Right cardiac atrium (tissue), 5 donors: ENCODE measurements at regions not wholly inside any gene's neighbourhood (a gene's known extent, or its start where the extent isn't known, plus 50 kb on each side); places are given as distances from the start of the nearest gene placed in this dataset.

Source experiments
- ATAC-seq, 2 donors: fragments of 200-7000 bp; cut with Tn5 transposase; one replicate each; pipeline versions ENCODE4 v1.8.0 to v1.9.1; 2020; ENCODE audit warnings: moderate library complexity in 2 of 2, mild to moderate bottlenecking in 1 of 2
- DNase-seq, 3 donors: peaks; one replicate each; pipeline ENCODE4 v3.0.0-alpha.2; 2020
- H3K27ac ChIP-seq: one replicate; pipeline ENCODE4 v1.5.1; 2013; ENCODE audit warnings: mild to moderate bottlenecking, low read length, control low read depth, moderate library complexity
- H3K27me3 ChIP-seq: one replicate; pipeline ENCODE4 v1.6.1; 2013; ENCODE audit not compliant: control insufficient read depth, insufficient read depth
- H3K4me1 ChIP-seq: one replicate; pipeline ENCODE4 v1.6.1; 2013; ENCODE audit warnings: low read length; ENCODE audit not compliant: control insufficient read depth, insufficient read depth
- H3K4me3 ChIP-seq: one replicate; pipeline ENCODE4 v1.5.1; 2013; ENCODE audit warnings: low read length, control low read depth
- H3K9me3 ChIP-seq: one replicate; pipeline ENCODE4 v1.6.1; 2013; ENCODE audit warnings: low read length; ENCODE audit not compliant: control insufficient read depth
- WGBS: extraction: QIAGEN DNeasy Blood & Tissue Kit; methylation state at CpG from one replicate; pipeline ENCODE4 v1.1.7; 2013; 5-methylcytosine and 5-hydroxymethylcytosine counted together
- intact Hi-C, 4 donors: fragments of 100-400 bp; cut with DNase I; formaldehyde crosslinking; loops; one replicate each; pipeline versions ENCODE4 v1.11.0 to v1.14.0; 2022 to 2023
- donor health status: healthy with polysubstance abuse.
- donor health status: DM: no; HTN: yes; CAD: no.
- donor health status: DM: no; HTN: no; CAD: no.
- donor health status: DM: no; HTN: yes; CAD: no; lungs with severe emphysema.
- donor health status: DM: yes; HTN: yes; CAD: no.

DNA sequence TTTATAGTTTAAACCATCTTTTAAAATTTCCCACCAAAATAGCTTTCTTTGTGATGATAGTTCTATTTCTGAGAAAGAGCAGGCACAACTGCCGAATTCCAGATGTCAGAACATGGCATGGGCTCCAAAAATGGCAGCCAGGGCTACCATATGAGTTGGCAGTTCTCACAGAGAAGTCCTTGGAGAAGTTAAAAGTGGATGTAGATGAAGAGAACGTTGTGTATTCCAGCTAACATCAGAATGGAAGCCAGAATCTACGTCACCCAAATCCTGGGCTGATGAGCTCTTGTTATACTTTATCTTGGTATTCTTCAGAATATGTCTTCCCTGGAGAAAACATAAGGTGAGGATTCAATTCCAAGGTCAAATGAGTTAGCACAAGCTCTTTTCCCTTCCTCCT is 66.9 kb upstream of the BASP1 start:
- H3K27me3 ChIP-seq, result no peaks in the 10 kb centered on the region
- intact Hi-C loops, result no loop called here
- peak in 1 of 3 donors; percentile 71 for DNase-seq
- peaks cover 11% of the 10 kb centered on the region for H3K9me3 ChIP-seq
- 62% methylated on average over 3 of the region's 3 CpGs for WGBS
- no peak overlapping the region for H3K4me3 ChIP-seq
- H3K27ac ChIP-seq, result no peak overlapping the region
- ATAC-seq, result peak in 1 of 2 donors; percentile 72
- H3K4me1 ChIP-seq, result peaks cover 2% of the 10 kb centered on the region

DNA sequence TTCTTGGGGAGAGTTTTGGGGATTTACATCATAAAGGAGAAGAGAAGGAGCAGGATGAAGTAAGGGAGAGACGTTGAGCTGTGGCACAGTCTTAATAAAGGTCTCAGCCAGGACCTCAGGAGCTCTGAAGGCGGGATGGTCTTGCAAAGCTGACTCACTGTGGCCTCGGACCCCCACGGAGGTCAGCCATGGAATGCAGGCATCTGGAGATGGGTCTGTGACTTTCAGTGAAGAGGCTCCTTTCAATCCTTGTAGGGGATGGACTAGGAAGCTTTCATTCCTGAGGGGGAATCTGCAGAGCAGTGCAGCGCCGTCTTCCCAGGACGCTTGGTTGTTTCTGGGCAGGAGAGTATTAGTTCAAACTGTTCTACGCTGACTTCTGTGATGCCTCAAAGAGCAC is 65.7 kb upstream of the BASP1 start:
- no peak for DNase-seq
- peaks cover 2% of the 10 kb centered on the region for H3K4me1 ChIP-seq
- intact Hi-C loops, result no loop called here
- no peak overlapping the region for H3K4me3 ChIP-seq
- H3K27me3 ChIP-seq, result no peaks in the 10 kb centered on the region
- no peak for ATAC-seq
- no peak overlapping the region for H3K27ac ChIP-seq
- 63% methylated on average over 8 of the region's 8 CpGs for WGBS
- peaks cover 10% of the 10 kb centered on the region for H3K9me3 ChIP-seq

DNA sequence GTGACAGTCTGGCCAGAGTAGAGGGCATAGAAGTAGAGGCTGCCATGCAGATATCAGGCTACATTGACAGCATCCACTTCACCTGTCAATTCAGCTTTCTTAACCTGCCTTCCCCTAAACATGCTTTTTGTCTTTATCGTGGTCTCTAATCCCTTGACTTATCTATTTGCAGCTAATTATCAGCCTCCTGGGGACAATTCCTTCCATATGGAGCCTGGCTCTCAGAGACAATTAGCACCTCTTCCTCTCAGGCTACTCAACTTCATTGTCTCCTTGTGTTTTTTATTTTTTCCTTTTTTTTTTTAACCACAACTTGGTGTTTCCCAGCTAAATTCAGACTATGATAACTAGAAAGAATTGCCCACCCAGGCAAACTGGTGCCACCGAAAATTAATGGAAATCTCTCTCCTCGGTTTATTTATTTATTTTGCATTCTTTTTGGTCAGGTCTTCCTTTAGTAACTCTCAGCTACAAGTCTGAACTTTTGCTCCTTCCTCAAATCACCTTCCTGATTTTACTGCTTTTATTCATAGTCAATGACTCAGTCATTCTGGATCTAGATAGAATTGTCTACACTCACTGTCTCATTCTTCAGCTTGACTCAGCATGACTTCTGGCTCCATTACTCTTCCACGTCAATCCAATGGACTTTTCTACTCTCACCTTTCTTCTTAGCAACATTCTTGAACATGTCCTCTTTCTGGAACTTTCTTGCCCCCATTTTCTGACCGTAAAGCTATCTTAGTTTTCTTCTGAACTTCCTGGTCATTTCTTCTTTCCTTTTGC is 63.0 kb upstream of the BASP1 start:
- H3K4me1 ChIP-seq, result no peaks in the 10 kb centered on the region
- H3K27ac ChIP-seq, result no peak overlapping the region
- intact Hi-C loops, result no loop called here
- H3K9me3 ChIP-seq, result peaks cover 9% of the 10 kb centered on the region
- ATAC-seq (no peak), DNase-seq (no peak)
- 67% methylated on average over 5 of the region's 5 CpGs for WGBS
- H3K27me3 ChIP-seq, result no peaks in the 10 kb centered on the region
- no peak overlapping the region for H3K4me3 ChIP-seq

DNA sequence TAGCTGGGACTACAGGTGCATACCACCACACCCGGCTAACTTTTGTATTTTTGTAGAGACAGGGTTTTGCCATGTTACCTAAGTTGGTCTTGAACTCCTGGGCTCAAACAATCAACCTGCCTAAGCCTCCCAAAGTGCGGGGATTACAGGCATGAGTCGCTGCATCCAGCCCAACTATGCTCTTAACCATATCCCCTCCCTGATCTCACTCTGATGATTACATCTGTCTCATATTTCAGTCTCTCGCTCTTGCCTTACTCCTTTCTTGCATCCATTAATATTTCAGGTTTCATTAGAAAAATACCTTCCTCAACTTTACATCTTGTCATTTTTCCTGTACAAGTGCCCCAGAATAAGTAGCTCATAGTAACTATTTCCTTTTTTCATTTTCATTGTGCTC is 61.0 kb upstream of the BASP1 start:
- ATAC-seq (no peak), DNase-seq (no peak)
- H3K4me3 ChIP-seq, result no peak overlapping the region
- no peaks in the 10 kb centered on the region for H3K27me3 ChIP-seq
- WGBS, result 92% methylated on average over 4 of the region's 4 CpGs
- peaks cover 9% of the 10 kb centered on the region for H3K9me3 ChIP-seq
- intact Hi-C loops, result no loop called here
- no peaks in the 10 kb centered on the region for H3K4me1 ChIP-seq
- H3K27ac ChIP-seq, result no peak overlapping the region

DNA sequence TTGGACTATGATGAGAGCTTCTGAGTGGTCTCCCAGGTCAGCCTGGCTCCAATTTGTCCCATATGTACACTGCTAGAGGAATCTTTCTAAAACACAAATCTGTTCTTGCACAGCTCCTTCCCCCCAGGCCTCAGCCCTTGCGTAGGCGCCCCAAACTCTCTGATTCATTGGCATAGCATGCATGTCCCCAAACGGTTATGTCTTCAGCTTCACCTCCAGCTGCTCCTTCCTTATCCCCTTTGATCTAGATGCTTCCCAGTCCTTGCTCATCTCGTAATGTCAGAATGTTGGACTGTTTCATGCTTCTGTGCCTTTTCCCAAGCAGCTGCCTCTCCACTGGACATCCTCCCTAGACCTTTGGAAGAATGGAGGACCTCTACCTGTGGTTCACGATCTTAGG is 60.1 kb upstream of the BASP1 start:
- Histone ChIP-seq H3K27ac (no peak overlapping the region), H3K4me3 (no peak overlapping the region), H3K4me1 (no peaks in the 10 kb centered on the region), H3K27me3 (no peaks in the 10 kb centered on the region), H3K9me3 (peaks cover 9% of the 10 kb centered on the region)
- ATAC-seq (no peak), DNase-seq (no peak)
- WGBS, result 91% methylated on average over 5 of the region's 5 CpGs
- intact Hi-C loops, result no loop called here

DNA sequence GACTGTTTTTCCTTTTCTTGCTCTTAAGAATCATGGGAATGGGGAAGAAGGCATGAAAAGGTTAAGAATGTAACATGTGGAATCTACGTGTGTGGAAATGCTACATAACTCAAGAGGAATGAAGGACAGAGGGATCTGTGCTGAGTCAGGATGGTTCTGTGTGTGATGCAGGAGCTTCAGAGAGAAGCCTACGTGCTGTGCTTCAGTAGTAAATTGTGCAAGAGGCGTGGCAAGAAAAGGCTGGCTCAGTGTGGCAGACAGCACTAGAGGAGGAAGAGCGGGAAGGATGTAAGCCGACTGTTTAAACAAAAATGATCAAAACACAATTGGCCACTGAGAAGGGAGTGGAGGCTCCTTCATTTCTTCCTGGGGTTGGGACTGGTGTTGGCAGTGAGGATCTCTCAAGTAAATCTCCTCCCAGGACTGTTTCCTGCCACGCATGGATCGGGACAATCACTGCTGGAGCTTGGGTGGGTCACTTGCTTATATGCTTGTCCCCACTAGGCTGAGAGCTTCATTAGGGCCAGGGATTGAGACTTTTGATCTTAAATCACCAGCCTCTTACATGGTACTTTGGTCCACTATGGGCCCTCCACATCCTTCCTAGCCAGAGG is 59.4 kb upstream of the BASP1 start:
- no peaks in the 10 kb centered on the region for H3K27me3 ChIP-seq
- peaks cover 4% of the 10 kb centered on the region for H3K9me3 ChIP-seq
- intact Hi-C loops, result no loop called here
- H3K4me3 ChIP-seq, result no peak overlapping the region
- ATAC-seq (peak in 1 of 2 donors; percentile 35), DNase-seq (no peak)
- no peaks in the 10 kb centered on the region for H3K4me1 ChIP-seq
- H3K27ac ChIP-seq, result no peak overlapping the region
- WGBS, result 69% methylated on average over 7 of the region's 7 CpGs

DNA sequence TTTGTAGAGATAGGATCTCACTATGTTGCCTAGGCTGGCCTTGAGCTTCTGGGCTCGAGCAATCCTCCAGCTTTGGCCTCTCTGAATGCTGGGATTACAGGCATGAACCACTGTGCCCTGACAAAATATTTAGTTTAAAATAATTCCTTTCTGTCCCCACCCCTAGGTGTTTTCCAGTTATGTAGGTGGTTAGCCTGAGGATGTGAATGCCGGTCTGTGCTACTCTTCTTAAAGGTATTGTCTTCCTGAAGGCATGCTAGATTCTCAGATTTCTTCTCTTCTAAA is 56.7 kb upstream of the BASP1 start:
- intact Hi-C loops, result no loop called here
- 90% methylated on average over 2 of the region's 2 CpGs for WGBS
- H3K27me3 ChIP-seq, result no peaks in the 10 kb centered on the region
- peaks cover 4% of the 10 kb centered on the region for H3K9me3 ChIP-seq
- ATAC-seq (no peak), DNase-seq (no peak)
- H3K4me1 ChIP-seq, result no peaks in the 10 kb centered on the region
- H3K4me3 ChIP-seq, result no peak overlapping the region
- no peak overlapping the region for H3K27ac ChIP-seq

DNA sequence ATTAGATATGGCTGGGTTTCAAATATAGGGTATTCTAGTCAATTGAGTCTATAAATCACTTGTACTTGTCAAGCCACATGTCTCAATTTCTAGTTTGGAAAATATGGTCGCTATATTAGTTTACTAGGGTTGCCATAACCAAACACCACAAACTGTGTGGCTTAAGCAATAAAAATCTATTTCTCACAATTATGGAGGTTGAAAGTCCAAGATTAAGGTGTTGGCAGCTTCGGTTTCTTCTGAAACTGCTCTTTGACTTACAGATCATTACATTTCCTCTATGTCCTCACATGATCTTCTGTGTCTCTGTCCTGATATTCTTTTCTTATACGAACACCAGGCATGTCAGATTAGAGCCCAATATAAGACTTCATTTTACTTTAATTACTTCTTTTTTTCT is 55.8 kb upstream of the BASP1 start:
- Histone ChIP-seq H3K27ac (no peak overlapping the region), H3K4me1 (no peaks in the 10 kb centered on the region), H3K9me3 (peaks cover 1% of the 10 kb centered on the region), H3K4me3 (no peak overlapping the region), H3K27me3 (no peaks in the 10 kb centered on the region)
- DNase-seq (no peak), ATAC-seq (no peak)
- 88% methylated on average over 3 of the region's 3 CpGs for WGBS
- intact Hi-C loops, result no loop called here

DNA sequence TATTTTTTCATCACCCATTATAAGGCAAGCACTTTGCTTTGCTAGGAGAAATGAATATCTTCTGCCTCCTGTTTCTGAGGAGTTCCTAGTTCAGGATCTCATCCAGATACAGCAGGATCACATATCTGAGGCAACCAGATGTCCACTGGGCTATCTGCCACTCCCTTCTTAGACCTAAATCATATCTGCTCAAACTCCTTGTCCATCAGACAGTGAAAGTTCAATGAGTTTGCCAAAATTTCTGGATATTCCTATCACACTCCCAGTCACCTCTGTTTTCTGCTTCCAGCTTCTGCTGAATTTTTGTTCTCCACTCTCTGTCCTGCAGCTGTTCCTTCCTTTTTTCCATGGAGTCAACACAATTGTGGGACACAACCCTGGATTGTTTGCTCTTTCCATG is 54.2 kb upstream of the BASP1 start:
- intact Hi-C loops, result no loop called here
- Histone ChIP-seq H3K27me3 (no peaks in the 10 kb centered on the region), H3K27ac (no peak overlapping the region), H3K9me3 (peaks cover 1% of the 10 kb centered on the region), H3K4me1 (no peaks in the 10 kb centered on the region), H3K4me3 (no peak overlapping the region)
- no peak for DNase-seq
- no peak for ATAC-seq

DNA sequence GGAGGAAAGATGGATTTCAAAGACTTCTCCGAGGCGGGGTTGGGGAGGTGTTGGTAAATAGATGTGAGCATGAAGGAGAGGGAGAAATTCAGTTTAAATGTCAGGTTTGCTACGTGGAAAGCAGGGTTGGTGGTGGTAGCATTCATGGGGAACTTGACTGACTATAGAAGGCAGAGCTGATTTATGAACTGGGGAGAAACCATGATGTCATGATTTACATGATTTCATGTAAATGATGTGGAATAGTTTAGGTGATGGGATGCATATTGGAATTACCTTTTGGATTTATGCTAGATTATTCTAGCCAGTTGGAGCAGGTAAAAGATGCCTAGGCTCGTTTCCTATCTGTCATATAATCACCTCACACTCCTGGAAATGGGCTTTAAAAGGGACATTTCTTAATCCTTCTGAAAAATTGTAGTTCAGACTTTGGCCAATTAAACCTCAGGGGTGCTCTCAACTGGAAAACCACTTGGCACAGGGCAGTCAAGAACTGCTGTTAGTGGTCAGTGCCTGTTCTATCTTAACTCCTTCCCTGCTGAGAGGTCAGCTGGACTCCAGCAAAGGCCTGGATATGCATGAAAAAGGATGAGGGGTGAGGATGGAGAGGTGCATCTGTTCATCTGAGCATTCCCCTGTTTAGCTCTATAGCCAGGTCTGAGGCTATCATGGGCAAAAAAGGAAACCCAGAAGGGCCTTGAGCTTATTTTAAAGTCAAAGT is 50.1 kb upstream of the BASP1 start:
- ATAC-seq, result peak in 1 of 2 donors; percentile 58
- no peak overlapping the region for H3K27ac ChIP-seq
- no peak for DNase-seq
- H3K4me1 ChIP-seq, result peaks cover 2% of the 10 kb centered on the region
- H3K9me3 ChIP-seq, result no peaks in the 10 kb centered on the region
- H3K4me3 ChIP-seq, result no peak overlapping the region
- intact Hi-C loops, result no loop called here
- WGBS, result 76% methylated on average over 4 of the region's 4 CpGs
- no peaks in the 10 kb centered on the region for H3K27me3 ChIP-seq
